WTC11 (cell line): ENCODE measurements at regions not wholly inside any gene's neighbourhood (a gene's known extent, or its start where the extent isn't known, plus 50 kb on each side); places are given as distances from the start of the nearest gene placed in this dataset.

Source experiments
- ATAC-seq: fragments of 200-7000 bp; cut with Tn5 transposase; 2 replicates; pipeline ENCODE4 v1.10.0; 2021; ENCODE audit warnings: mild to moderate bottlenecking, moderate library complexity
- CTCF ChIA-PET: fragments of 300-600 bp; sonication (Branson Sonifier 250); formaldehyde crosslinking; loops from one replicate; lab custom pipeline; 2021; ENCODE audit warnings: antibody characterized with exemption; lab: Charles Lee
- POLR2A ChIA-PET: fragments of 350-600 bp; sonication (Branson Sonifier 250); formaldehyde crosslinking; loops from one replicate; lab custom pipeline; 2021; ENCODE audit warnings: antibody characterized with exemption; lab: Charles Lee
- DNase-seq: peaks from one replicate; pipeline ENCODE4 v3.0.0; 2021; ENCODE audit warnings: low spot score
- H3K27ac Mint-ChIP-seq: 2 replicates; pipeline ENCODE4 v1.8.0; 2021; ENCODE audit warnings: mixed read lengths
- H3K27me3 Mint-ChIP-seq: 2 replicates; pipeline ENCODE4 v1.8.0; 2021; ENCODE audit warnings: low read depth, mild to moderate bottlenecking, moderate library complexity, mixed read lengths
- H3K36me3 Mint-ChIP-seq: 2 replicates; pipeline ENCODE4 v1.8.0; 2021; ENCODE audit warnings: mixed read lengths
- H3K4me1 Mint-ChIP-seq: 2 replicates; pipeline ENCODE4 v1.8.0; 2022; ENCODE audit warnings: mixed read lengths
- H3K4me3 Mint-ChIP-seq: 2 replicates; pipeline ENCODE4 v1.8.0; 2021; ENCODE audit warnings: mild to moderate bottlenecking, moderate library complexity, mixed read lengths
- H3K9me3 Mint-ChIP-seq: 2 replicates; pipeline ENCODE4 v1.8.0; 2021; ENCODE audit warnings: mixed read lengths
- CBFB ChIP-seq: sonication (generic); formaldehyde crosslinking; IDR thresholded peaks from 2 replicates; pipeline ENCODE4 v1.8.1; 2022; ENCODE audit warnings: mild to moderate bottlenecking, low read depth, missing genetic modification reagents
- CREM ChIP-seq: sonication (generic); formaldehyde crosslinking; IDR thresholded peaks from 2 replicates; pipeline ENCODE4 v1.8.1; 2022; ENCODE audit warnings: mild to moderate bottlenecking, missing genetic modification reagents, moderate library complexity
- EMX1 ChIP-seq: fragments of 250-450 bp; sonication (Bioruptor Pico); IDR thresholded peaks from 2 replicates; pipeline ENCODE4 v1.8.0; 2021; ENCODE audit warnings: mild to moderate bottlenecking
- FOXK1 ChIP-seq: sonication (generic); formaldehyde crosslinking; IDR thresholded peaks from 2 replicates; pipeline ENCODE4 v1.8.0; 2022; ENCODE audit warnings: mild to moderate bottlenecking, moderate library complexity, missing genetic modification reagents
- GABPB1 ChIP-seq: sonication (generic); formaldehyde crosslinking; IDR thresholded peaks from 2 replicates; pipeline ENCODE4 v1.8.1; 2023; ENCODE audit warnings: mild to moderate bottlenecking, missing genetic modification reagents
- GRHL2 ChIP-seq: fragments of 250-450 bp; sonication (Bioruptor Pico); IDR thresholded peaks from 2 replicates; pipeline ENCODE4 v1.8.0; 2022; ENCODE audit warnings: mild to moderate bottlenecking, moderate library complexity; ENCODE audit not compliant: insufficient replicate concordance, severe bottlenecking
- JUN ChIP-seq: sonication (generic); formaldehyde crosslinking; IDR thresholded peaks from 2 replicates; pipeline ENCODE4 v1.8.0; 2023; ENCODE audit warnings: mild to moderate bottlenecking, missing genetic modification reagents
- MXD4 ChIP-seq: fragments of 250-450 bp; sonication (Bioruptor Pico); IDR thresholded peaks from 2 replicates; pipeline ENCODE4 v1.8.0; 2021; ENCODE audit warnings: mild to moderate bottlenecking, moderate library complexity, borderline replicate concordance
- MYBL2 ChIP-seq: sonication (generic); formaldehyde crosslinking; IDR thresholded peaks from 2 replicates; pipeline ENCODE4 v1.8.1; 2023; ENCODE audit warnings: mild to moderate bottlenecking, moderate library complexity, missing genetic modification reagents
- NR2C2 ChIP-seq: sonication (generic); formaldehyde crosslinking; IDR thresholded peaks from 2 replicates; pipeline ENCODE4 v1.8.0; 2022; ENCODE audit warnings: mild to moderate bottlenecking, missing genetic modification reagents
- NR3C1 ChIP-seq: sonication (generic); formaldehyde crosslinking; conservative IDR thresholded peaks from 2 replicates; pipeline ENCODE4 v1.8.1; 2023; ENCODE audit warnings: low read depth, mild to moderate bottlenecking, missing genetic modification reagents
- RORB ChIP-seq: fragments of 250-450 bp; sonication (Bioruptor Pico); IDR thresholded peaks from 2 replicates; pipeline ENCODE4 v1.9.0; 2021; ENCODE audit warnings: mild to moderate bottlenecking
- ZNF317 ChIP-seq: sonication (generic); formaldehyde crosslinking; IDR thresholded peaks from 2 replicates; pipeline ENCODE4 v1.8.1; 2023; ENCODE audit warnings: low read depth, mild to moderate bottlenecking, moderate library complexity, missing genetic modification reagents, borderline replicate concordance
- ZNF396 ChIP-seq: fragments of 250-450 bp; sonication (Bioruptor Pico); IDR thresholded peaks from 2 replicates; pipeline ENCODE4 v1.8.0; 2021; ENCODE audit warnings: mild to moderate bottlenecking, moderate library complexity, borderline replicate concordance
- ZNF416 ChIP-seq: fragments of 250-450 bp; sonication (Bioruptor Pico); IDR thresholded peaks from 2 replicates; pipeline ENCODE4 v1.9.0; 2021; ENCODE audit warnings: mild to moderate bottlenecking, inconsistent platforms
- ZNF425 ChIP-seq: fragments of 250-450 bp; sonication (Bioruptor Pico); conservative IDR thresholded peaks from 2 replicates; pipeline ENCODE4 v1.9.0; 2021; ENCODE audit warnings: mild to moderate bottlenecking
- TF ChIP-seq, protein P1 (sequence below): sonication (generic); formaldehyde crosslinking; IDR thresholded peaks from 2 replicates; pipeline ENCODE4 v1.8.1; 2022; ENCODE audit warnings: mild to moderate bottlenecking, moderate library complexity, missing genetic modification reagents
- TF ChIP-seq, protein P2 (sequence below): sonication (generic); formaldehyde crosslinking; IDR thresholded peaks from 2 replicates; pipeline ENCODE4 v1.8.1; 2023; ENCODE audit warnings: mild to moderate bottlenecking, missing genetic modification reagents
- TF ChIP-seq, protein P3 (sequence below): sonication (generic); formaldehyde crosslinking; IDR thresholded peaks from 2 replicates; pipeline ENCODE4 v1.8.0; 2022; ENCODE audit warnings: mild to moderate bottlenecking, missing genetic modification reagents
- TF ChIP-seq, protein P4 (sequence below): sonication (generic); formaldehyde crosslinking; IDR thresholded peaks from 2 replicates; pipeline ENCODE4 v1.8.0; 2023; ENCODE audit warnings: mild to moderate bottlenecking, missing genetic modification reagents

DNA sequence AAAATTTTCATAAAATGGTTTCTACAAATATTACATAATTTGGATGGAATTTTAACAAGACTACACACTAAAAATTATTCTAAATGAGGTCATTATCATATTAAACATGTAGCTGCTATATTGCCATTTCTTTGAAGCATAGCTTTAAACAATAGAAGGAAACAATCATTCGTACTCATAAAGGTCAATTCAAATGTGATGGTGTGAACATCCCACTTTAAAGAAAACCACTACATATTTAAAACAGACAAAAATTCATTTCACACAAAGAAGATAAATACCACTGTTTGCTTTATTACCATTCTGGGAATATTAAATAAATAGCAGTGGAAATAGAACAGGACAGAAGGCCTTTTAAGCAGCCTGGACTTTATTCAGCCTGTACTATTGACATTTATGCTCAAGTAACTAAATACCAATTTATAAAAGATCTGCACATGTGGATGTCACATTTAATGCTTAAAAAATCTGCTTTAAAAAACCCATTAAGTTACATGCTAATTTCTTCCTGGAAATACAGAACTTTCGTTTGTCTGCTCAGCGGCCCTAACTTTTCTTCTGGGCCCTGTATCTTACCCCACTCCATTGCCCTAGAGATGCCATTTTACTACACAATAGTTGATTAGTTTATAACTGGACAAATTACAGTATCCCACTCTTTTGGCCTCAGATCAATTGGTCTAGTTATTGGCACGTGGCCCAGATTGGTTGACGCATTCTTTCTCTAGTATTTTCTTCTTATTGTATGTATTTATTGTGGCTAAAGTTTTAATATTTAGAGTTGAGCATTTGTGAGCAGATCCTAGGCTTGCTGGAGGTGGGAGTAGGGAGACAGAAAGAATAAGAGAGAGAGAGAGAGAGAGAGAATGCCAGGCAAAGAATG lies 215.1 kb upstream of the SPRY2 start (continued):
- TF ChIP-seq ZNF317 (CRISPR knock-in tag): no peak
- no peak for TF ChIP-seq CREM (CRISPR knock-in tag)
- no peak for TF ChIP-seq EMX1 (CRISPR knock-in tag)
- no peak for TF ChIP-seq MXD4 (CRISPR knock-in tag)
- TF ChIP-seq ZNF396 (CRISPR knock-in tag): no peak
- TF ChIP-seq GABPB1: no peak
- TF ChIP-seq NR2C2 (CRISPR knock-in tag): no peak
- TF ChIP-seq, protein P1, sequence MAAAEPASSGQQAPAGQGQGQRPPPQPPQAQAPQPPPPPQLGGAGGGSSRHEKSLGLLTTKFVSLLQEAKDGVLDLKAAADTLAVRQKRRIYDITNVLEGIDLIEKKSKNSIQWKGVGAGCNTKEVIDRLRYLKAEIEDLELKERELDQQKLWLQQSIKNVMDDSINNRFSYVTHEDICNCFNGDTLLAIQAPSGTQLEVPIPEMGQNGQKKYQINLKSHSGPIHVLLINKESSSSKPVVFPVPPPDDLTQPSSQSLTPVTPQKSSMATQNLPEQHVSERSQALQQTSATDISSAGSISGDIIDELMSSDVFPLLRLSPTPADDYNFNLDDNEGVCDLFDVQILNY (CRISPR knock-in tag): no peak
- no peak for TF ChIP-seq JUN (CRISPR knock-in tag)
- TF ChIP-seq GRHL2 (CRISPR knock-in tag): no peak
- no peak for TF ChIP-seq NR3C1 (CRISPR knock-in tag)
- TF ChIP-seq MYBL2 (CRISPR knock-in tag): no peak
- TF ChIP-seq, all 79 proteins: peak for 0

DNA sequence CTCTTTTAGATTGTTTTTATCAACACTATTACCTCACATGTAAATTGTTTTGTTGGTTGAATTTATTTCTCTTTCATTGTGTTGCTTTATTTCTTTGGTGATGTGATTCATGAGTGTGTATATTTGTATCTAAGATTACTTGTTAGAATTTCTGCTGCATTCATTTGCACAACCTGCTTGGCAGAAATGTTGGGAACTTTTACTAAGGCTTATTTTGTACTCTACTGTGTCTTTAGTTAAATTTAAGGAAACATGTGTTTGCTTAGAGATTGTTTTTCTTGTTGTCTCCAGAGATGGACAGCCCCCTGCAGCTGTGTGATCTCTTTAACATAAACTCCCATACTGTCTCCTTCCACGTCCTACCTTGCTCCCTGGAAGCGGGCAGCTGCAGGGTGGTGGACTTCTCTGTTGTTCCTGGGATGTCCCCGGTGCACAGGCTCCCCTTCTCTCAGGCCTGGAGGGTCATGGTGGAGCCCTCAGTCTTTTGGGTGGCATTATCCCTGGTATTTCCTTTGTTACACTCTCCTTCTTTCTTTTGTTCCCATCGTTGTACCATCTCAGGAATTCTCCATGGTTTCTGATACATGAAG lies 212.0 kb upstream of the SPRY2 start:
- H3K9me3 Mint-ChIP-seq: no peaks in the 10 kb centered on the region
- POLR2A ChIA-PET: no interaction called here
- no peaks in the 10 kb centered on the region for H3K27me3 Mint-ChIP-seq
- H3K4me3 Mint-ChIP-seq: no peak overlapping the region
- CTCF ChIA-PET: no interaction called here
- H3K36me3 Mint-ChIP-seq: no peaks in the 10 kb centered on the region
- peak; percentile 61 for ATAC-seq
- TF ChIP-seq, protein P2, sequence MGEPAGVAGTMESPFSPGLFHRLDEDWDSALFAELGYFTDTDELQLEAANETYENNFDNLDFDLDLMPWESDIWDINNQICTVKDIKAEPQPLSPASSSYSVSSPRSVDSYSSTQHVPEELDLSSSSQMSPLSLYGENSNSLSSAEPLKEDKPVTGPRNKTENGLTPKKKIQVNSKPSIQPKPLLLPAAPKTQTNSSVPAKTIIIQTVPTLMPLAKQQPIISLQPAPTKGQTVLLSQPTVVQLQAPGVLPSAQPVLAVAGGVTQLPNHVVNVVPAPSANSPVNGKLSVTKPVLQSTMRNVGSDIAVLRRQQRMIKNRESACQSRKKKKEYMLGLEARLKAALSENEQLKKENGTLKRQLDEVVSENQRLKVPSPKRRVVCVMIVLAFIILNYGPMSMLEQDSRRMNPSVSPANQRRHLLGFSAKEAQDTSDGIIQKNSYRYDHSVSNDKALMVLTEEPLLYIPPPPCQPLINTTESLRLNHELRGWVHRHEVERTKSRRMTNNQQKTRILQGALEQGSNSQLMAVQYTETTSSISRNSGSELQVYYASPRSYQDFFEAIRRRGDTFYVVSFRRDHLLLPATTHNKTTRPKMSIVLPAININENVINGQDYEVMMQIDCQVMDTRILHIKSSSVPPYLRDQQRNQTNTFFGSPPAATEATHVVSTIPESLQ (CRISPR knock-in tag): no peak
- TF ChIP-seq FOXK1 (no peak), RORB (CRISPR knock-in tag) (no peak), ZNF416 (CRISPR knock-in tag) (no peak)
- TF ChIP-seq, protein P3, sequence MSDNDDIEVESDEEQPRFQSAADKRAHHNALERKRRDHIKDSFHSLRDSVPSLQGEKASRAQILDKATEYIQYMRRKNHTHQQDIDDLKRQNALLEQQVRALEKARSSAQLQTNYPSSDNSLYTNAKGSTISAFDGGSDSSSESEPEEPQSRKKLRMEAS: no peak
- TF ChIP-seq, all 79 proteins: peak for 0
- Mint-ChIP-seq H3K4me1 (peaks cover 23% of the 10 kb centered on the region), H3K27ac (peak overlapping the region; percentile 17; the same call in 1 of the 2 replicates)
- DNase-seq: no peak

DNA sequence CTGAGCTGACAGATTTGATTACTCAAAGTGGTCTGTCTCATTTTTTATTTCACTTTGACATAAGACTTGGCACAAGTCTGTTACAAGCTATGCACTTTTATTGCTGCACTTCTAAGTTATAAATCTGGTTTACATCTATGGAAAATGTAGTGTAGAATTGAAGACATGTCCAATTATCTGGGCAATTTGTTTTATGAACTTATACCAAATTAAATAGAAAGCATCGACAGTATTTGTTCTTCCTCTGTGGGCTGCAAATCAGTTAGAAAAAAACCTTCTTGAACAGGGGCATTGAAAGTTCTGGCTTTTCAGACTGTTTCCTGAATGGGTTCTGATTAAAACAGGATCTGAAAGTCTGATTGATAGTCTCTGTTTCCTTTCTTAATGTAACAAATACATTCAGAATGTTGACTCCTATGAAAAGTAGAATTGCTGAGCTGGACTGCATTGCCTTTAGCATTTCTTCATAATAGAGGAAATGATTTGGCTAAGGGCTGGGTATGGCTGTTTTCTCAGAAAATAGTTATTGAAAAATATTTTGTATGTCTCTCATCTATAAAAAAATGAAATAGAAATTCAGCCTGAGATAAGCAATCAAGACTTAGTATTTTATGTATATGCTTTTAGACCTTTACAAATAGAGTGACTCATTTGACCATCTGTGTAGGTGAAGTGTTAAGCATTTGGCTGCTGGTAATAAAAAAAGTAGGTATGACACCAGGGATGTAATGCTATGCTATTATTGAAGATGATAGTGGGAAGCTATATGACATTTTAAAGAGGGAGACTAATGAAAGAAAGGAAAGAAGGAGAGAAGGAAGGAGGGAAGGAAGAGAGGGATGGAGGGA lies 210.9 kb upstream of the SPRY2 start:
- H3K4me1 Mint-ChIP-seq: peaks cover 22% of the 10 kb centered on the region
- POLR2A ChIA-PET: no interaction called here
- ATAC-seq (no peak), DNase-seq (no peak)
- H3K36me3 Mint-ChIP-seq: no peaks in the 10 kb centered on the region
- CTCF ChIA-PET: no interaction called here
- H3K4me3 Mint-ChIP-seq: no peak overlapping the region
- no peak overlapping the region for H3K27ac Mint-ChIP-seq
- no peaks in the 10 kb centered on the region for H3K9me3 Mint-ChIP-seq
- H3K27me3 Mint-ChIP-seq: no peaks in the 10 kb centered on the region
- no peak for TF ChIP-seq ZNF425
- TF ChIP-seq CBFB: no peak
- TF ChIP-seq MYBL2 (CRISPR knock-in tag): no peak
- TF ChIP-seq, protein P4, sequence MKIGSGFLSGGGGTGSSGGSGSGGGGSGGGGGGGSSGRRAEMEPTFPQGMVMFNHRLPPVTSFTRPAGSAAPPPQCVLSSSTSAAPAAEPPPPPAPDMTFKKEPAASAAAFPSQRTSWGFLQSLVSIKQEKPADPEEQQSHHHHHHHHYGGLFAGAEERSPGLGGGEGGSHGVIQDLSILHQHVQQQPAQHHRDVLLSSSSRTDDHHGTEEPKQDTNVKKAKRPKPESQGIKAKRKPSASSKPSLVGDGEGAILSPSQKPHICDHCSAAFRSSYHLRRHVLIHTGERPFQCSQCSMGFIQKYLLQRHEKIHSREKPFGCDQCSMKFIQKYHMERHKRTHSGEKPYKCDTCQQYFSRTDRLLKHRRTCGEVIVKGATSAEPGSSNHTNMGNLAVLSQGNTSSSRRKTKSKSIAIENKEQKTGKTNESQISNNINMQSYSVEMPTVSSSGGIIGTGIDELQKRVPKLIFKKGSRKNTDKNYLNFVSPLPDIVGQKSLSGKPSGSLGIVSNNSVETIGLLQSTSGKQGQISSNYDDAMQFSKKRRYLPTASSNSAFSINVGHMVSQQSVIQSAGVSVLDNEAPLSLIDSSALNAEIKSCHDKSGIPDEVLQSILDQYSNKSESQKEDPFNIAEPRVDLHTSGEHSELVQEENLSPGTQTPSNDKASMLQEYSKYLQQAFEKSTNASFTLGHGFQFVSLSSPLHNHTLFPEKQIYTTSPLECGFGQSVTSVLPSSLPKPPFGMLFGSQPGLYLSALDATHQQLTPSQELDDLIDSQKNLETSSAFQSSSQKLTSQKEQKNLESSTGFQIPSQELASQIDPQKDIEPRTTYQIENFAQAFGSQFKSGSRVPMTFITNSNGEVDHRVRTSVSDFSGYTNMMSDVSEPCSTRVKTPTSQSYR (CRISPR knock-in tag): no peak
